Pancreas (tissue), 10 donors: ENCODE measurements at regions not wholly inside any gene's neighbourhood (a gene's known extent, or its start where the extent isn't known, plus 50 kb on each side); places are given as distances from the start of the nearest gene placed in this dataset.
"Not testable (repeated sequence)": the region's sequence is repeated elsewhere in the genome, so short reads cannot be mapped to it uniquely, and the experiment has no call there.

Experiments used
- ATAC-seq, 4 donors: fragments of 200-7000 bp; cut with Tn5 transposase; one replicate each; pipeline versions ENCODE4 v1.8.0 to v1.9.1; 2020; ENCODE audit warnings: mild to moderate bottlenecking in 4 of 4, moderate library complexity in 4 of 4
- DNase-seq, 6 donors: peaks; one replicate each; pipeline ENCODE4 v3.0.0-alpha.2; 2020
- FAIRE-seq: peaks from 2 replicates; lab custom pipeline; 2012; peaks lifted over from hg19 to GRCh38; lab: Jason Lieb, UNC
- H3K27ac ChIP-seq, 4 donors: fragments of 200-600 bp; sonication (generic); 1 replicate in 3 of 4; 2 replicates in 1 of 4; pipeline versions ENCODE4 v1.5.0 to v1.8.0; 2020
- H3K27me3 ChIP-seq, 4 donors: fragments of 200-600 bp; one replicate each; pipeline ENCODE4 v1.8.0; 2021
- H3K36me3 ChIP-seq, 3 donors: fragments of 200-600 bp; sonication (generic) in 1 of 3; one replicate each; pipeline versions ENCODE4 v1.5.0 to v1.8.0; 2020 to 2021
- H3K4me1 ChIP-seq, 3 donors: fragments of 200-600 bp; one replicate each; pipeline ENCODE4 v1.8.0; 2021
- H3K4me3 ChIP-seq, 4 donors: fragments of 200-600 bp; sonication (generic) in 2 of 4; one replicate each; pipeline versions ENCODE4 v1.5.0 to v1.8.0; 2020 to 2021
- H3K9me3 ChIP-seq, 4 donors: fragments of 200-600 bp; one replicate each; pipeline ENCODE4 v1.8.0; 2021
- CTCF ChIP-seq, 4 donors: fragments of 200-600 bp; sonication (generic) in 3 of 4; IDR thresholded peaks; one replicate each; pipeline versions ENCODE4 v1.5.0 to v1.8.0; 2021; ENCODE audit warnings: antibody characterized with exemption in 4 of 4
- WGBS, 2 donors: extraction: QIAGEN DNeasy Blood & Tissue Kit; methylation state at CpG; one replicate each; pipeline ENCODE4 v1.1.7; 2013; 5-methylcytosine and 5-hydroxymethylcytosine counted together
- intact Hi-C, 3 donors: fragments of 100-400 bp; cut with DNase I; formaldehyde crosslinking; loops; one replicate each; pipeline versions ENCODE4 v1.11.1 to v1.14.2; 2022
- microRNA-seq, 2 donors: library from miRNA; unstranded; fragments of <30 nt; microRNA quantifications; one replicate each; pipeline versions ENCODE4 to v1.1.0, GENCODE V29; 2019 to 2020
- donor health status: healthy with polysubstance abuse.
- donor health status: DM: no; HTN: no; CAD: no; lungs with moderate emphysema.
- donor health status: DM: no; HTN: no; CAD: no.
- donor health status: control.
- donor health status: control.
- donor health status: Bipolar disorder and iron deficiency.
- donor health status: DM: yes; HTN: yes; CAD: no.
- donor health status: DM: no; HTN: no; CAD: no.
- donor health status: DM: no; HTN: no; CAD: no.
- donor health status: DM: yes; HTN: yes; CAD: no.

- DNase-seq (no peak), ATAC-seq (no peak), FAIRE-seq (no peak)
- no peaks in the 10 kb centered on the region for H3K27me3 ChIP-seq
- H3K9me3 ChIP-seq = no peaks in the 10 kb centered on the region
- H3K36me3 ChIP-seq = no peaks in the 10 kb centered on the region
- no peak for TF ChIP-seq CTCF (IDR thresholded peaks at IDR 0.05)
- H3K4me3 ChIP-seq = no peak overlapping the region
- H3K4me1 ChIP-seq = no peaks in the 10 kb centered on the region
- H3K27ac ChIP-seq = no peak overlapping the region
- intact Hi-C loops = no loop called here
These were observed 88.7 kb upstream of the ZWINT start for GRCh38 chr10:56449770-56450169.

GRCh38 chr10:56447613-56448012 is 86.6 kb upstream of the ZWINT start:
- H3K27me3 ChIP-seq, H3K27ac ChIP-seq, FAIRE-seq, intact Hi-C loops, H3K4me1 ChIP-seq, ATAC-seq, H3K36me3 ChIP-seq, H3K9me3 ChIP-seq, H3K4me3 ChIP-seq: not testable (repeated sequence)
- peak in 1 of 6 donors; percentile 34 for DNase-seq
- 62 to 71% methylated on average over 10 of the region's 10 CpGs for WGBS, 2 donors

GRCh38 chr10:56441337-56441736 is 80.3 kb upstream of the ZWINT start:
- H3K4me1 ChIP-seq, FAIRE-seq, intact Hi-C loops, H3K27ac ChIP-seq, ATAC-seq, H3K27me3 ChIP-seq, H3K9me3 ChIP-seq, DNase-seq, H3K36me3 ChIP-seq, H3K4me3 ChIP-seq: not testable (repeated sequence)
- WGBS, 2 donors = 31 to 58% methylated on average over 1 of the region's 1 CpG

Small RNA genes lying in the stretch of these regions (microRNA-seq; reads per million reads assigned to microRNA genes)
- gene MIR3924 = 0 reads per million in 2 donors
